ENCODE measurements at regions not wholly inside any gene's neighbourhood (a gene's known extent, or its start where the extent isn't known, plus 50 kb on each side); places are given as distances from the start of the nearest gene placed in this dataset.

DNA sequence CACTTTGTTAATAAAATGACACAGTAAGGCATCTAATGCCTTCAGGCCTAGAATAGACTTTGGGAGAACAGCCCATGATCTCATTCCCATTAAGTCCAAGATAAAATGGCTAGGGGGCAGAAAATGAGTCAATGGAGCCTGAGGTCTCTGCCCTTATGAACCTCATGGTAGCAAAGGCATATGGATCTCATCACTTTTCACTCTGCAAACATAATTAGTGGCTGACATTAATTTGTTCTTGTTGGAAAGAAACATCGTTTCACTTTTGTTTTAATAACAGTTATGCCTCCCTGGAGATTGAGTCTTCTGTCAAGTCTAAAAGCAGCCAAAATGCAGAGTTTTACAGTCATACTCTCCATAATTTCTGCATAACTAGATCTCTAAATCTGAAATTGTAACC lies 111.8 kb upstream of the API5 start:
- TF ChIP-seq, protein P1, sequence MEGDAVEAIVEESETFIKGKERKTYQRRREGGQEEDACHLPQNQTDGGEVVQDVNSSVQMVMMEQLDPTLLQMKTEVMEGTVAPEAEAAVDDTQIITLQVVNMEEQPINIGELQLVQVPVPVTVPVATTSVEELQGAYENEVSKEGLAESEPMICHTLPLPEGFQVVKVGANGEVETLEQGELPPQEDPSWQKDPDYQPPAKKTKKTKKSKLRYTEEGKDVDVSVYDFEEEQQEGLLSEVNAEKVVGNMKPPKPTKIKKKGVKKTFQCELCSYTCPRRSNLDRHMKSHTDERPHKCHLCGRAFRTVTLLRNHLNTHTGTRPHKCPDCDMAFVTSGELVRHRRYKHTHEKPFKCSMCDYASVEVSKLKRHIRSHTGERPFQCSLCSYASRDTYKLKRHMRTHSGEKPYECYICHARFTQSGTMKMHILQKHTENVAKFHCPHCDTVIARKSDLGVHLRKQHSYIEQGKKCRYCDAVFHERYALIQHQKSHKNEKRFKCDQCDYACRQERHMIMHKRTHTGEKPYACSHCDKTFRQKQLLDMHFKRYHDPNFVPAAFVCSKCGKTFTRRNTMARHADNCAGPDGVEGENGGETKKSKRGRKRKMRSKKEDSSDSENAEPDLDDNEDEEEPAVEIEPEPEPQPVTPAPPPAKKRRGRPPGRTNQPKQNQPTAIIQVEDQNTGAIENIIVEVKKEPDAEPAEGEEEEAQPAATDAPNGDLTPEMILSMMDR (conservative IDR thresholded peaks at IDR 0.05 in 1 of 2, IDR thresholded peaks at IDR 0.05 in 1 of 2; ENCODE audit: low read depth in 1 of 2, low read length in 2 of 2), result no peak
- TF ChIP-seq EZH2 (IDR thresholded peaks at IDR 0.05; ENCODE audit: low read length, missing control alignments), result no peak
